ENCODE measurements at regions not wholly inside any gene's neighbourhood (a gene's known extent, or its start where the extent isn't known, plus 50 kb on each side); places are given as distances from the start of the nearest gene placed in this dataset.

- no TSS peak for BruUV-seq (replicated peaks)
- intact Hi-C loops (cut with micrococcal nuclease): no loop called here
- in situ Hi-C loops (cut with MboI): no loop called here
- Histone ChIP-seq H3K27ac (ENCODE audit: extremely low read depth, low read depth, low read length) (no peak overlapping the region), H4K20me1 (replicated peaks; ENCODE audit: control insufficient read depth, insufficient read depth, low read length) (no peaks in the 10 kb centered on the region), H3K4me3 (no peak overlapping the region), H3K27me3 (ENCODE audit: control insufficient read depth in 2 of 2, insufficient read depth in 2 of 2, low read length in 2 of 2) (0 out of 5 replicates have a peak, but pooled peaks cover 2 to 3% of the 10 kb centered on the region in 2 experiments), H3K79me2 (ENCODE audit: control insufficient read depth, insufficient read depth, low read length) (no peaks in the 10 kb centered on the region), H3K9me1 (ENCODE audit: control insufficient read depth, insufficient read depth, low read length) (no peaks in the 10 kb centered on the region), H3K9ac (ENCODE audit: insufficient read depth in 1 of 2, low read depth in 2 of 2, low read length in 2 of 2) (no peak overlapping the region), H3K9me3 (replicated peaks; ENCODE audit: control insufficient read depth, insufficient read depth, low read depth, low read length) (no peaks in the 10 kb centered on the region), H3K4me1 (replicated peaks in 1 of 2; ENCODE audit: control insufficient read depth in 2 of 2, insufficient read depth in 2 of 2, low read length in 2 of 2) (no peaks in the 10 kb centered on the region), H3K36me3 (ENCODE audit: control insufficient read depth, insufficient read depth, low read length) (no peaks in the 10 kb centered on the region), H3K4me2 (ENCODE audit: insufficient read depth, low read length) (no peak overlapping the region), H2AFZ (ENCODE audit: low read depth, low read length) (no peak overlapping the region)
- no peak for FAIRE-seq
- WGBS (ENCODE audit: insufficient coverage, low coverage, missing lambda C conversion rate): 37% methylated on average over 8 of the region's 8 CpGs
- DNase-seq (ENCODE audit: extremely low read depth in 1 of 4, low spot score in 3 of 4): no peak
- TF ChIP-seq ZZZ3 (IDR thresholded peaks at IDR 0.05) (no peak), ZFX (CRISPR knock-in tag; IDR thresholded peaks at IDR 0.05) (no peak), DMBX1 (CRISPR knock-in tag; IDR thresholded peaks at IDR 0.05; ENCODE audit: borderline replicate concordance) (no peak), ZNF764 (CRISPR knock-in tag; IDR thresholded peaks at IDR 0.05; ENCODE audit: low read depth) (no peak), CHCHD3 (CRISPR knock-in tag; IDR thresholded peaks at IDR 0.05) (no peak), BACH1 (tag; IDR thresholded peaks at IDR 0.05) (no peak), GTF2F1 (IDR thresholded peaks at IDR 0.05; ENCODE audit: low read depth, low read length) (no peak), ZBED1 (IDR thresholded peaks at IDR 0.05) (no peak), ARID3B (CRISPR knock-in tag; IDR thresholded peaks at IDR 0.05; ENCODE audit: borderline replicate concordance) (no peak)
- ATAC-seq: no peak
- CTCF ChIA-PET (ENCODE audit: low intra/inter-chr PET ratio): no interaction called here
- POLR2A ChIA-PET: interaction anchor here (0.7 to 1.0 kb wide), 2 partner anchors 11 to 32 kb away, joined by 3 to 4 read pairs; no protein-coding TSS in a partner anchor
Observed at GRCh38 chr5:142491679-142492078, 166.9 kb upstream of the SPRY4 start.

Data from K562 (cell line).